ENCODE measurements at regions not wholly inside any gene's neighbourhood (a gene's known extent, or its start where the extent isn't known, plus 50 kb on each side); places are given as distances from the start of the nearest gene placed in this dataset.

GRCh38 chr6:144673807-144674206, 388.7 kb downstream of the UTRN start (continued):
- TF ChIP-seq NRF1 (IDR thresholded peaks at IDR 0.05; ENCODE audit: low read depth, low read length) (no peak), BACH1 (IDR thresholded peaks at IDR 0.05; ENCODE audit: low read length) (no peak), BRCA1 (IDR thresholded peaks at IDR 0.05; ENCODE audit: low read depth, low read length) (no peak), SIRT6 (IDR thresholded peaks at IDR 0.05; ENCODE audit: low read length) (no peak), RFX5 (IDR thresholded peaks at IDR 0.05; ENCODE audit: borderline replicate concordance, low read depth, low read length) (no peak)

Data from H1 (cell line).